Breast epithelium (tissue), 4 donors: ENCODE measurements at regions not wholly inside any gene's neighbourhood (a gene's known extent, or its start where the extent isn't known, plus 50 kb on each side); places are given as distances from the start of the nearest gene placed in this dataset.

Experiments
- DNase-seq, 2 donors: peaks; one replicate each; pipeline ENCODE4 v3.0.0-alpha.2; 2019; ENCODE audit warnings: low spot score in 2 of 2
- H3K27ac ChIP-seq, 2 donors: fragments of 200-600 bp; sonication (generic) in 1 of 2; one replicate each; pipeline ENCODE4 v1.5.1; 2016 to 2019; ENCODE audit warnings: mild to moderate bottlenecking in 1 of 2
- H3K27me3 ChIP-seq, 2 donors: fragments of 200-600 bp; sonication (generic) in 1 of 2; one replicate each; pipeline versions ENCODE4 v1.5.1 to v1.6.0; 2017 to 2019; ENCODE audit warnings: control low read depth in 1 of 2, mild to moderate bottlenecking in 1 of 2
- H3K36me3 ChIP-seq: fragments of 200-600 bp; one replicate; pipeline ENCODE4 v1.5.1; 2019
- H3K4me1 ChIP-seq, 2 donors: fragments of 200-600 bp; sonication (generic); one replicate each; pipeline ENCODE4 v1.5.1; 2016 to 2019; ENCODE audit warnings: control low read depth in 1 of 2
- H3K4me3 ChIP-seq, 3 donors: fragments of 200-600 bp; sonication (generic); 1 replicate in 2 of 3; 2 replicates in 1 of 3; pipeline ENCODE4 v1.5.1; 2016 to 2019; ENCODE audit warnings: mild to moderate bottlenecking in 3 of 3, moderate library complexity in 2 of 3
- H3K9me3 ChIP-seq, 2 donors: fragments of 200-600 bp; sonication (generic) in 1 of 2; one replicate each; pipeline ENCODE4 v1.5.1; 2016 to 2019; ENCODE audit warnings: control low read depth in 1 of 2
- CTCF ChIP-seq, 3 donors: fragments of 450-650 bp; IDR thresholded peaks; one replicate each; pipeline ENCODE4 v1.5.1; 2016 to 2017; ENCODE audit warnings: antibody characterized with exemption in 3 of 3, mild to moderate bottlenecking in 3 of 3, moderate library complexity in 3 of 3
- POLR2A ChIP-seq: fragments of 450-650 bp; IDR thresholded peaks from one replicate; pipeline ENCODE4 v1.6.1; 2016; ENCODE audit warnings: antibody characterized with exemption, mild to moderate bottlenecking, moderate library complexity
- POLR2AphosphoS5 ChIP-seq, 3 donors: sonication (generic); formaldehyde crosslinking; IDR thresholded peaks; one replicate each; pipeline ENCODE4 v1.6.1; 2017; ENCODE audit warnings: antibody characterized with exemption in 3 of 3
- intact Hi-C: fragments of 100-400 bp; cut with DNase I; formaldehyde crosslinking; loops from one replicate; pipeline ENCODE4 v1.15.1; 2023; ENCODE audit warnings: low total_unique reads

DNA sequence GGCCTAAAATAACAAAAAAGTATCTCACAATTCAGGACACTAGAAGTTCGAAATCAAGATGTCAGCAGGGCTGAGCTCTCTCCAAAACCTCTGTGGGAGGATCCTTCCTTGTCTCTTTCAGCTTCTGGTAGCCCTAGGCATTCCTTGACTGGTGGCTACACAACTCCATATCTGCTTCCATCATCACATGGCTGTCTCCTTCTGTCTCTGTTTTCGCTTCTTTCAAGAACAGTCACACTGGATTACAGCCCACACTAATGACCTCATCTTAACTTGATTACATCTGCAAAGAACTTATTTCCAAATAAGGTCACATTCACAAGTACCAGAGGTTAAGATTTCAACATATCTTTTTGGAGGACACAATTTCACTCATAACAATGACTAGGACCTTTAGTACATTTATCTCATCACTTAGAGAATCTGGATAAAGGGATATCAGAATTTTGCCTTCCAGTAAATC, 275.2 kb downstream of the IRS1 start:
- DNase-seq: no peak
- intact Hi-C loops: no loop called here
- no peaks in the 10 kb centered on the region for H3K36me3 ChIP-seq
- no peaks in the 10 kb centered on the region for H3K4me1 ChIP-seq
- H3K4me3 ChIP-seq: no peak overlapping the region
- peak overlapping the region; percentile 54 to 87 for H3K27ac ChIP-seq
- TF ChIP-seq POLR2A (no peak), POLR2AphosphoS5 (IDR thresholded peaks at IDR 0.05) (peak in 1 of 3 donors; percentile 65)
- no peaks in the 10 kb centered on the region for H3K9me3 ChIP-seq
- no peaks in the 10 kb centered on the region for H3K27me3 ChIP-seq

DNA sequence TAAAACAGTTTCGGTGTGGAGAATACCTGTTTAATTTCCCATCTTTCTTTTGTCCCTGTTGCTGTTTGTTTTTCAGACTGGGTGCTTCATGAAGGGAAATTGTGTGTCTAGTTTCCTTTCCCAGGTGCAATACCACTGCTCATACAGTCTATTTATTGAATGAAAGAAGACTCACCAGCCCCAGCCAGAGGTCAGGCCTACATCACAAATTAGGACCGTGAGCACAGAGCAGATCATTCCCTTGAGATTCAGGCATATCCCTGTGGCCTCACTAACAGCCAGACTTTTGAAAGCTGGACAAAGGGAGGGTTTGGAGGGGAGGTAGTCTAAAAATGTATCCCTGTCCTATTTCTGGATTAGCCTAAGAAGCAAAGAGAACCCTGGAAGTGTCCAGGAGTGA, 278.9 kb downstream of the IRS1 start:
- Histone ChIP-seq H3K4me3 (no peak overlapping the region), H3K27me3 (no peaks in the 10 kb centered on the region), H3K27ac (no peak overlapping the region), H3K36me3 (no peaks in the 10 kb centered on the region), H3K9me3 (no peaks in the 10 kb centered on the region), H3K4me1 (no peaks in the 10 kb centered on the region)
- TF ChIP-seq CTCF (IDR thresholded peaks at IDR 0.05) (no peak), POLR2AphosphoS5 (IDR thresholded peaks at IDR 0.05) (no peak), POLR2A (no peak)
- DNase-seq: no peak
- intact Hi-C loops: no loop called here

GRCh38 chr2:226515344-226516055, 284.1 kb downstream of the IRS1 start:
- Histone ChIP-seq H3K4me1 (no peaks in the 10 kb centered on the region), H3K9me3 (no peaks in the 10 kb centered on the region), H3K36me3 (no peaks in the 10 kb centered on the region), H3K4me3 (no peak overlapping the region), H3K27ac (peak overlapping the region in 1 of 2 donors; percentile 20), H3K27me3 (no peaks in the 10 kb centered on the region)
- TF ChIP-seq CTCF (IDR thresholded peaks at IDR 0.05): no peak
- no peak for TF ChIP-seq POLR2AphosphoS5 (IDR thresholded peaks at IDR 0.05)
- TF ChIP-seq POLR2A: no peak
- DNase-seq: no peak
- intact Hi-C loops: no loop called here

- H3K4me1 ChIP-seq: no peaks in the 10 kb centered on the region
- intact Hi-C loops: no loop called here
- no peaks in the 10 kb centered on the region for H3K27me3 ChIP-seq
- H3K27ac ChIP-seq: no peak overlapping the region
- no peaks in the 10 kb centered on the region for H3K9me3 ChIP-seq
- TF ChIP-seq CTCF (IDR thresholded peaks at IDR 0.05) (no peak), POLR2AphosphoS5 (IDR thresholded peaks at IDR 0.05) (no peak), POLR2A (no peak)
- H3K36me3 ChIP-seq: no peaks in the 10 kb centered on the region
- no peak overlapping the region for H3K4me3 ChIP-seq
- DNase-seq: no peak
Measured at GRCh38 chr2:226514895-226515294, 284.7 kb downstream of the IRS1 start.

GRCh38 chr2:226511311-226511710, 288.3 kb downstream of the IRS1 start:
- H3K27ac ChIP-seq: no peak overlapping the region
- H3K27me3 ChIP-seq: no peaks in the 10 kb centered on the region
- TF ChIP-seq POLR2AphosphoS5 (IDR thresholded peaks at IDR 0.05) (no peak), POLR2A (no peak), CTCF (IDR thresholded peaks at IDR 0.05) (no peak)
- intact Hi-C loops: no loop called here
- no peaks in the 10 kb centered on the region for H3K4me1 ChIP-seq
- DNase-seq: no peak
- H3K4me3 ChIP-seq: no peak overlapping the region
- H3K36me3 ChIP-seq: no peaks in the 10 kb centered on the region
- H3K9me3 ChIP-seq: no peaks in the 10 kb centered on the region
